Pancreas (tissue), 10 donors: ENCODE measurements at regions not wholly inside any gene's neighbourhood (a gene's known extent, or its start where the extent isn't known, plus 50 kb on each side); places are given as distances from the start of the nearest gene placed in this dataset.

Experiments used
- ATAC-seq, 4 donors: fragments of 200-7000 bp; cut with Tn5 transposase; one replicate each; pipeline versions ENCODE4 v1.8.0 to v1.9.1; 2020; ENCODE audit warnings: mild to moderate bottlenecking in 4 of 4, moderate library complexity in 4 of 4
- DNase-seq, 6 donors: peaks; one replicate each; pipeline ENCODE4 v3.0.0-alpha.2; 2020
- FAIRE-seq: peaks from 2 replicates; lab custom pipeline; 2012; peaks lifted over from hg19 to GRCh38; lab: Jason Lieb, UNC
- H3K27ac ChIP-seq, 4 donors: fragments of 200-600 bp; sonication (generic); 1 replicate in 3 of 4; 2 replicates in 1 of 4; pipeline versions ENCODE4 v1.5.0 to v1.8.0; 2020
- H3K27me3 ChIP-seq, 4 donors: fragments of 200-600 bp; one replicate each; pipeline ENCODE4 v1.8.0; 2021
- H3K36me3 ChIP-seq, 3 donors: fragments of 200-600 bp; sonication (generic) in 1 of 3; one replicate each; pipeline versions ENCODE4 v1.5.0 to v1.8.0; 2020 to 2021
- H3K4me1 ChIP-seq, 3 donors: fragments of 200-600 bp; one replicate each; pipeline ENCODE4 v1.8.0; 2021
- H3K4me3 ChIP-seq, 4 donors: fragments of 200-600 bp; sonication (generic) in 2 of 4; one replicate each; pipeline versions ENCODE4 v1.5.0 to v1.8.0; 2020 to 2021
- H3K9me3 ChIP-seq, 4 donors: fragments of 200-600 bp; one replicate each; pipeline ENCODE4 v1.8.0; 2021
- WGBS, 2 donors: extraction: QIAGEN DNeasy Blood & Tissue Kit; methylation state at CpG; one replicate each; pipeline ENCODE4 v1.1.7; 2013; 5-methylcytosine and 5-hydroxymethylcytosine counted together
- intact Hi-C, 3 donors: fragments of 100-400 bp; cut with DNase I; formaldehyde crosslinking; loops; one replicate each; pipeline versions ENCODE4 v1.11.1 to v1.14.2; 2022
- TF ChIP-seq, protein P1 (sequence below), 4 donors: fragments of 200-600 bp; sonication (generic) in 3 of 4; IDR thresholded peaks; one replicate each; pipeline versions ENCODE4 v1.5.0 to v1.8.0; 2021; ENCODE audit warnings: antibody characterized with exemption in 4 of 4
- donor health status: healthy with polysubstance abuse.
- donor health status: DM: no; HTN: no; CAD: no; lungs with moderate emphysema.
- donor health status: DM: no; HTN: no; CAD: no.
- donor health status: control.
- donor health status: control.
- donor health status: Bipolar disorder and iron deficiency.
- donor health status: DM: yes; HTN: yes; CAD: no.
- donor health status: DM: no; HTN: no; CAD: no.
- donor health status: DM: no; HTN: no; CAD: no.
- donor health status: DM: yes; HTN: yes; CAD: no.

DNA sequence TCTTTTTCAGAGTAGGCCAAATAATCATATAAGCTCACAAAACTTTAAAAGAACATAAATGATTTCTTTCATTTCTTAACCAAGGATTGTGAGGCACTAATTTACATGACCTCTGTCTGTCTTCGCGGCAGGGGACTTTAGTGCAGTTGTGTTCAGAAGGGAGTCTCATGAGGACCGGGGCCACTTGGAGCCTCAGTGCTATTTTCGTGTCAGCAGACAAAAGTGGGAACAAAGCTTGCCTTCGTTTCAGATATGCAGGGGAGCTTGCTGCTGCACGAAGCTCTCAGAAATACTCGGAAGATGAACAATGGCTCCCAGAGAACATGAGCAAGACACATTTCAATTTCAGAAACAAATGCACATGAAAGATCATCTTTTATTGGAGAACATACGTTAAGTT, 497.0 kb downstream of the CDH26 start:
- ATAC-seq: no peak
- H3K9me3 ChIP-seq: no peaks in the 10 kb centered on the region
- no peak overlapping the region for H3K4me3 ChIP-seq
- no peak for FAIRE-seq
- H3K4me1 ChIP-seq: no peaks in the 10 kb centered on the region
- intact Hi-C loops: no loop called here
- H3K36me3 ChIP-seq: no peaks in the 10 kb centered on the region
- WGBS, 2 donors: 64 to 78% methylated on average over 8 of the region's 8 CpGs
- no peak for DNase-seq
- peaks cover 0 to 2% (median 0%) of the 10 kb centered on the region in 4 donors for H3K27me3 ChIP-seq
- no peak overlapping the region for H3K27ac ChIP-seq
- TF ChIP-seq, protein P1, sequence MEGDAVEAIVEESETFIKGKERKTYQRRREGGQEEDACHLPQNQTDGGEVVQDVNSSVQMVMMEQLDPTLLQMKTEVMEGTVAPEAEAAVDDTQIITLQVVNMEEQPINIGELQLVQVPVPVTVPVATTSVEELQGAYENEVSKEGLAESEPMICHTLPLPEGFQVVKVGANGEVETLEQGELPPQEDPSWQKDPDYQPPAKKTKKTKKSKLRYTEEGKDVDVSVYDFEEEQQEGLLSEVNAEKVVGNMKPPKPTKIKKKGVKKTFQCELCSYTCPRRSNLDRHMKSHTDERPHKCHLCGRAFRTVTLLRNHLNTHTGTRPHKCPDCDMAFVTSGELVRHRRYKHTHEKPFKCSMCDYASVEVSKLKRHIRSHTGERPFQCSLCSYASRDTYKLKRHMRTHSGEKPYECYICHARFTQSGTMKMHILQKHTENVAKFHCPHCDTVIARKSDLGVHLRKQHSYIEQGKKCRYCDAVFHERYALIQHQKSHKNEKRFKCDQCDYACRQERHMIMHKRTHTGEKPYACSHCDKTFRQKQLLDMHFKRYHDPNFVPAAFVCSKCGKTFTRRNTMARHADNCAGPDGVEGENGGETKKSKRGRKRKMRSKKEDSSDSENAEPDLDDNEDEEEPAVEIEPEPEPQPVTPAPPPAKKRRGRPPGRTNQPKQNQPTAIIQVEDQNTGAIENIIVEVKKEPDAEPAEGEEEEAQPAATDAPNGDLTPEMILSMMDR (IDR thresholded peaks at IDR 0.05): no peak

GRCh38 chr20:60459212-60459611, 501.0 kb downstream of the CDH26 start:
- DNase-seq (no peak), FAIRE-seq (no peak), ATAC-seq (no peak)
- Histone ChIP-seq H3K36me3 (no peaks in the 10 kb centered on the region), H3K4me3 (no peak overlapping the region), H3K27me3 (peaks cover 0 to 2% (median 0%) of the 10 kb centered on the region in 4 donors), H3K4me1 (no peaks in the 10 kb centered on the region), H3K27ac (no peak overlapping the region), H3K9me3 (no peaks in the 10 kb centered on the region)
- TF ChIP-seq, protein P1 (IDR thresholded peaks at IDR 0.05): no peak
- WGBS, 2 donors: 49 to 54% methylated on average over 3 of the region's 3 CpGs
- intact Hi-C loops: no loop called here

DNA sequence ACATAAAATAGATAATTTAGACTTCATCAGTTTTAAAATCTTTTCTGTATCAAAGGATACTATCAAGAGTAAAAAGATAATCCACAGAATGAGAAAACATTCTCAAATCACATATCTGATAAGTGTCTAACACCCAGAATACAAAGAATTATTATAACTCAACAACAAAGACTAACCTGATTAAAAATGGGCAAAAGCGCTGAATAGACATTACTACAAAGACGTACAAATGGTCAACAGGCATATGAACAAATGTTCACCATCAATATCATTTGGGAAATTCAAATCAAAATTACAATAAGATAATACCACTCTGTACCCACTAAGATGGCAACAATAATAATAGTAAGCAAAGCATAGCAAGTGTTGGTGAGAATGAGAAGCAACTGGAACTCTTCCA, 503.8 kb downstream of the CDH26 start:
- 74 to 88% methylated on average over 2 of the region's 2 CpGs for WGBS, 2 donors
- Histone ChIP-seq H3K27ac (no peak overlapping the region), H3K9me3 (no peaks in the 10 kb centered on the region), H3K4me1 (no peaks in the 10 kb centered on the region), H3K36me3 (no peaks in the 10 kb centered on the region), H3K27me3 (peaks cover 0 to 2% (median 0%) of the 10 kb centered on the region in 4 donors), H3K4me3 (no peak overlapping the region)
- ATAC-seq (no peak), DNase-seq (no peak), FAIRE-seq (no peak)
- intact Hi-C loops: no loop called here
- TF ChIP-seq, protein P1 (IDR thresholded peaks at IDR 0.05): no peak

DNA sequence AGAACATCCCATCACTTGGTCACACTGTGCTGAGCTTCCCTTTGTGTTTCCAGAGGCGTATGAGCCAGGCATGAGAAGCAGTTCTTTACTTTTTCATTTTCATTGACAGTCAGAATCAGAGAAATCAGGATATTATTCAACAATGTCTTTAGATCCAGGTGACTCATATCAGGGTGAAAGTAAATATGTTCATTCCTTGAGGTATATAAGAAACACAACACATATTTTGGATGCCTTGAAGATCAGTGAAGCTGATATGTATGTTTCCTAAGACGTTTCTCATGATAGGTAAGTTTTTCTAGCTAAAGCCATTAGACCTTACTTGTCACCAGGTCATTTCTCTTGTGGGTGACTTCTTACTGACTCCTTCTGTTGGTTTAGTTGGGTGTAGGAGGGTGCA, 505.6 kb downstream of the CDH26 start:
- WGBS, 2 donors: 22 to 33% methylated on average over 2 of the region's 2 CpGs
- FAIRE-seq (no peak), ATAC-seq (no peak), DNase-seq (no peak)
- no peaks in the 10 kb centered on the region for H3K4me1 ChIP-seq
- H3K36me3 ChIP-seq: no peaks in the 10 kb centered on the region
- no peak overlapping the region for H3K4me3 ChIP-seq
- H3K9me3 ChIP-seq: no peaks in the 10 kb centered on the region
- H3K27me3 ChIP-seq: no peaks in the 10 kb centered on the region
- intact Hi-C loops: no loop called here
- H3K27ac ChIP-seq: no peak overlapping the region
- TF ChIP-seq, protein P1 (IDR thresholded peaks at IDR 0.05): no peak

DNA sequence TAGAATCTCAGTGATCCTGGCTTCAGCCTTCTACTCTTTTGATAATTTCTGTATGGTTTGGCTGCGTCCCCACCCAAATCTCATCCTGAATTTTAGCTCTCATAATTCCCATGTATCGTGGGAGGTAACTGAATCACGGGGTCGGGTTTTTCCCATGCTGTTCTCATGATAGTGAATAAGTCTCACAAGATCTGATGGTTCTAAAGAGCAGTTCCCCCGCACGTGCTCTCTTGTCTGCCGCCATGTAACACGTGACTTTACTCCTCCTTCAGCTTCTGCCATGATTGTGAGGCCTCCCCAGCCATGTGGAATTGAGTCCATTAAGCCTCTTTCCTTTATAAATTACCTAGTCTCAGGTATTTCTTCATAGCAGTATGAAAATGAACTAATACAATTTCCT, 507.2 kb downstream of the CDH26 start:
- H3K4me1 ChIP-seq: no peaks in the 10 kb centered on the region
- no peaks in the 10 kb centered on the region for H3K36me3 ChIP-seq
- intact Hi-C loops: no loop called here
- WGBS, 2 donors: 58 to 78% methylated on average over 8 of the region's 8 CpGs
- FAIRE-seq (no peak), ATAC-seq (no peak), DNase-seq (no peak)
- TF ChIP-seq, protein P1 (IDR thresholded peaks at IDR 0.05): no peak
- no peaks in the 10 kb centered on the region for H3K9me3 ChIP-seq
- H3K27me3 ChIP-seq: no peaks in the 10 kb centered on the region
- H3K4me3 ChIP-seq: no peak overlapping the region
- H3K27ac ChIP-seq: no peak overlapping the region
